ENCODE measurements at regions not wholly inside any gene's neighbourhood (a gene's known extent, or its start where the extent isn't known, plus 50 kb on each side); places are given as distances from the start of the nearest gene placed in this dataset.

DNA sequence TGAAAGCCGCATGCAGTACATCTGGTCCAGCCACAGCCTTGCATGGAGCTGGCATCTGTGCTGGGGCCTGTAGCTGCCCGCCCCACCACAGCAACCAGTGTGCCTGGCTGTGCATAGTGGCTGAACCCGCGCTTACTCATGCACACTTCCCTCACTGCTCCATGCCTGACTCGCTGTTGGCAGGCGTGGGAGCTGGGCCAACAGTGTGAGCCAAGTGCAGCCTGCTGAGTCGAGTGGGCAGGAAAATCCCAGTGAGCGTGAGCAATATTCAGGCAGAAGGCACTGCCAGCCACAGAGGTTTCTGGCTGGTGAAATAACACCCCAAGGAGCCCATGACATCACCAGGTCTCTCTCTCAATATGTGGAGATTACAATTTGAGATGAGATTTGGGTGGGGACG, 1674.1 kb upstream of the TMEFF2 start:
- WGBS (ENCODE audit: insufficient coverage) = 70% methylated on average over 6 of the region's 9 CpGs
- Mint-ChIP-seq H3K4me3 (no peak overlapping the region), H3K9me3 (peaks cover 0 to 19% (median 7%) of the 10 kb centered on the region in 7 donors), H3K36me3 (no peaks in the 10 kb centered on the region), H3K4me1 (no peaks in the 10 kb centered on the region), H3K27me3 (ENCODE audit: low read depth in 3 of 3) (peaks cover 0 to 1% (median 0%) of the 10 kb centered on the region in 3 donors), H3K27ac (no peak overlapping the region)
- no peak overlapping the region for H2AFZ ChIP-seq (ENCODE audit: insufficient read depth, low read depth, low read length, poor library complexity, severe bottlenecking)
- peaks cover 13 to 22% of the 10 kb centered on the region in 2 donors for H3K9me3 ChIP-seq (replicated peaks in 1 of 2; ENCODE audit: control insufficient read depth in 1 of 2, insufficient read depth in 1 of 2, low read length in 2 of 2)
- H3K4me2 ChIP-seq (replicated peaks; ENCODE audit: extremely low read depth, low read length, poor library complexity, severe bottlenecking) = no peak overlapping the region
- intact Hi-C loops (cut with micrococcal nuclease) = no loop called here
- no peaks in the 10 kb centered on the region for H3K36me3 ChIP-seq (replicated peaks in 1 of 2; ENCODE audit: control insufficient read depth in 1 of 2, insufficient read depth in 2 of 2, low read length in 2 of 2)
- no peak overlapping the region for H3K9ac ChIP-seq (ENCODE audit: insufficient read depth, low read length, poor library complexity, severe bottlenecking)
- no peak overlapping the region for H3K4me3 ChIP-seq (replicated peaks in 1 of 3; ENCODE audit: low read depth in 2 of 3, low read length in 3 of 3)
- no peaks in the 10 kb centered on the region for H3K27me3 ChIP-seq (ENCODE audit: control insufficient read depth in 2 of 2, insufficient read depth in 2 of 2, low read length in 2 of 2)
- no peak for DNase-seq
- no peaks in the 10 kb centered on the region for H3K79me2 ChIP-seq (ENCODE audit: insufficient read depth, low read length)
- H4K20me1 ChIP-seq (ENCODE audit: insufficient read depth, low read length) = no peaks in the 10 kb centered on the region
- no peak overlapping the region for H3K27ac ChIP-seq (ENCODE audit: low read depth in 1 of 2, low read length in 2 of 2)
- no peaks in the 10 kb centered on the region for H3K4me1 ChIP-seq (ENCODE audit: control insufficient read depth in 1 of 2, insufficient read depth in 2 of 2, low read length in 2 of 2)
- no peak for TF ChIP-seq CTCF (IDR thresholded peaks at IDR 0.05)

DNA sequence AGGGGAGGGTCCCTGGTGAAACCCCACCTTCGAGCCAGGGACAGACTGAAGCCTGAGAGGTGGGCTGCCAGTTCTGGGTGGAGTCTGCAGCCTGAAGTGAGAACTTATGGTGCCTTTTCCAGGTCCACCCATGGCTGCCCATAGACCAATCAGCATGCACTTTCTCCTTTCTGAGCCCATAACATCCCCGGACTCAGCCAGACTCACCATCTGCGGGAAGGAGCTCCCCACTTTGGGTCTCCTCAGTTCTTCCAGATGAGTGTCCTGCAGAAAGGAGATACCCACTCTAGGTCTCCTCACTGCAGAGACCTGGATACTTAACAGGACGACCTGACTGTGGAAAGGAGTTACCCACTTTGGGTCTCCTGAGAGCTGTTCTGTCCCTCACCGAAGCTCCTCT, 1673.4 kb upstream of the TMEFF2 start:
- H3K36me3 Mint-ChIP-seq = no peaks in the 10 kb centered on the region
- H3K27ac Mint-ChIP-seq = no peak overlapping the region
- Histone ChIP-seq H3K9me3 (replicated peaks in 1 of 2; ENCODE audit: control insufficient read depth in 1 of 2, insufficient read depth in 1 of 2, low read length in 2 of 2) (peaks cover 13 to 22% of the 10 kb centered on the region in 2 donors), H3K4me2 (replicated peaks; ENCODE audit: extremely low read depth, low read length, poor library complexity, severe bottlenecking) (no peak overlapping the region), H3K36me3 (replicated peaks in 1 of 2; ENCODE audit: control insufficient read depth in 1 of 2, insufficient read depth in 2 of 2, low read length in 2 of 2) (no peaks in the 10 kb centered on the region), H2AFZ (ENCODE audit: insufficient read depth, low read depth, low read length, poor library complexity, severe bottlenecking) (no peak overlapping the region), H3K4me3 (replicated peaks in 1 of 3; ENCODE audit: low read depth in 2 of 3, low read length in 3 of 3) (no peak overlapping the region), H4K20me1 (ENCODE audit: insufficient read depth, low read length) (no peaks in the 10 kb centered on the region), H3K79me2 (ENCODE audit: insufficient read depth, low read length) (no peaks in the 10 kb centered on the region), H3K27ac (ENCODE audit: low read depth in 1 of 2, low read length in 2 of 2) (no peak overlapping the region), H3K27me3 (ENCODE audit: control insufficient read depth in 2 of 2, insufficient read depth in 2 of 2, low read length in 2 of 2) (no peaks in the 10 kb centered on the region), H3K4me1 (ENCODE audit: control insufficient read depth in 1 of 2, insufficient read depth in 2 of 2, low read length in 2 of 2) (no peaks in the 10 kb centered on the region), H3K9ac (ENCODE audit: insufficient read depth, low read length, poor library complexity, severe bottlenecking) (no peak overlapping the region)
- no peak for TF ChIP-seq CTCF (IDR thresholded peaks at IDR 0.05)
- peaks cover 0 to 1% (median 0%) of the 10 kb centered on the region in 3 donors for H3K27me3 Mint-ChIP-seq (ENCODE audit: low read depth in 3 of 3)
- peaks cover 0 to 19% (median 7%) of the 10 kb centered on the region in 7 donors for H3K9me3 Mint-ChIP-seq
- WGBS (ENCODE audit: insufficient coverage) = 83% methylated on average over 4 of the region's 5 CpGs
- intact Hi-C loops (cut with micrococcal nuclease) = no loop called here
- H3K4me1 Mint-ChIP-seq = no peaks in the 10 kb centered on the region
- H3K4me3 Mint-ChIP-seq = no peak overlapping the region
- DNase-seq = no peak

All from CD14-positive monocyte (primary cell).